ENCODE measurements at regions not wholly inside any gene's neighbourhood (a gene's known extent, or its start where the extent isn't known, plus 50 kb on each side); places are given as distances from the start of the nearest gene placed in this dataset.
"Not testable (repeated sequence)": the region's sequence is repeated elsewhere in the genome, so short reads cannot be mapped to it uniquely, and the experiment has no call there.

GRCh38 chr2:224217233-224217961, 178.3 kb upstream of the SERPINE2 start:
- H3K4me1 ChIP-seq: no peaks in the 10 kb centered on the region
- no peaks in the 10 kb centered on the region for H3K36me3 ChIP-seq (ENCODE audit: control insufficient read depth, insufficient read depth, low read length)
- no peaks in the 10 kb centered on the region for H3K9me3 ChIP-seq (ENCODE audit: control insufficient read depth, low read length)
- no peak overlapping the region for H3K4me3 ChIP-seq (ENCODE audit: low read depth, low read length)
- no peaks in the 10 kb centered on the region for H3K79me2 ChIP-seq
- TF ChIP-seq CTCF (IDR thresholded peaks at IDR 0.05): no peak
- no peak overlapping the region for H3K27ac ChIP-seq
- H3K27me3 ChIP-seq (ENCODE audit: control insufficient read depth, insufficient read depth, low read length): no peaks in the 10 kb centered on the region
- H3K4me2 ChIP-seq (ENCODE audit: low read length): no peak overlapping the region
- no peak overlapping the region for H2AFZ ChIP-seq
- H3K9ac ChIP-seq: no peak overlapping the region

DNA sequence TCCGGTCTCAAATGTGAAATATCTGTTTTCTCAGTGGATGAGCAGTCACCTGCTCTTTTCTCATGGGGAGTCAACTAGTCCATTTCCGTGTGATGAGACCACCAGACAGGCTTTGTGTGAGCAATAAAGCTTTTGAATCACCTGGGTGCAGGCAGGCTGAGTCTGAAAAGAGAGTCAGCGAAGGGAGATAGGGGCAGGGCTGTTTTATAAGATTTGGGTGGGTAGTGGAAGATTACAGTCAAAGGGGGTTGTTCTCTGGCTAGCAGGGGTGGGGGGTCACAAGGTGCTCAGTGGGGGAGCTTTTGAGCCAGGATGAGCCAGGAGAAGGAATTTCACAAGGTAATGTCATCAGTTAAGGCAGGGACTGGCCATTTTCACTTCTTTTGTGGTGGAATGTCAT, 176.5 kb upstream of the SERPINE2 start:
- H3K27ac ChIP-seq; H2AFZ ChIP-seq; H3K27me3 ChIP-seq (ENCODE audit: control insufficient read depth, insufficient read depth, low read length); H3K4me3 ChIP-seq (ENCODE audit: low read depth, low read length); H3K4me2 ChIP-seq (ENCODE audit: low read length); H3K9me3 ChIP-seq (ENCODE audit: control insufficient read depth, low read length); H3K79me2 ChIP-seq; H3K36me3 ChIP-seq (ENCODE audit: control insufficient read depth, insufficient read depth, low read length); H3K9ac ChIP-seq; H3K4me1 ChIP-seq: not testable (repeated sequence)

- Histone ChIP-seq H3K79me2 (no peaks in the 10 kb centered on the region), H2AFZ (no peak overlapping the region), H3K27me3 (ENCODE audit: control insufficient read depth, insufficient read depth, low read length) (no peaks in the 10 kb centered on the region)
These were observed 174.3 kb upstream of the SERPINE2 start for GRCh38 chr2:224213396-224213795.

DNA sequence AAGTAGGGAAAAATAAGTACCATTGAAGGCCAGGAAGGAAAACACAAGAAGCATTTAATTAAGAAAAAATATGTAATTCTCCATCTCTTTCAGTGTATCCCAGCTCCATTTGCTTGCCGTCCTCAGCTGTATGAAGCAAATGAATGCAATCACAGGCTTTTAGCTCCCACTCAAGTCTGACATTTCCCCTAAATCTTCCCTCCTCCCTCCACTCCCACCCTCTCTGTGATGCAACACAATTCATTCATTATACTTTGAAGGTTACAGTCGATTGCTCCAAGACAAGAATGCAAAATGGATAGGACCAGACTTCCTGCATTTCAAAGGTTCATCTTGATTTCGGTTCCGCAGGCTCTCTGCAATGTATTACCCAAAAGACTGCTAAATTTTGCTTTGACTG, 172.7 kb upstream of the SERPINE2 start:
- Histone ChIP-seq H2AFZ (no peak overlapping the region), H3K9me3 (ENCODE audit: control insufficient read depth, low read length) (no peaks in the 10 kb centered on the region), H3K36me3 (ENCODE audit: control insufficient read depth, insufficient read depth, low read length) (no peaks in the 10 kb centered on the region), H3K4me3 (ENCODE audit: low read depth, low read length) (no peak overlapping the region), H3K4me2 (ENCODE audit: low read length) (no peak overlapping the region), H3K4me1 (no peaks in the 10 kb centered on the region), H3K27me3 (ENCODE audit: control insufficient read depth, insufficient read depth, low read length) (no peaks in the 10 kb centered on the region), H3K27ac (no peak overlapping the region), H3K79me2 (no peaks in the 10 kb centered on the region), H3K9ac (no peak overlapping the region)
- no peak for TF ChIP-seq CTCF (IDR thresholded peaks at IDR 0.05)

More at GRCh38 chr2:224213396-224213795, 174.3 kb upstream of the SERPINE2 start:
- no peak overlapping the region for H3K27ac ChIP-seq
- no peak overlapping the region for H3K4me2 ChIP-seq (ENCODE audit: low read length)
- no peaks in the 10 kb centered on the region for H3K36me3 ChIP-seq (ENCODE audit: control insufficient read depth, insufficient read depth, low read length)
- no peak overlapping the region for H3K9ac ChIP-seq
- no peak overlapping the region for H3K4me3 ChIP-seq (ENCODE audit: low read depth, low read length)
- TF ChIP-seq CTCF (IDR thresholded peaks at IDR 0.05): no peak
- H3K9me3 ChIP-seq (ENCODE audit: control insufficient read depth, low read length): no peaks in the 10 kb centered on the region
- H3K4me1 ChIP-seq: no peaks in the 10 kb centered on the region

DNA sequence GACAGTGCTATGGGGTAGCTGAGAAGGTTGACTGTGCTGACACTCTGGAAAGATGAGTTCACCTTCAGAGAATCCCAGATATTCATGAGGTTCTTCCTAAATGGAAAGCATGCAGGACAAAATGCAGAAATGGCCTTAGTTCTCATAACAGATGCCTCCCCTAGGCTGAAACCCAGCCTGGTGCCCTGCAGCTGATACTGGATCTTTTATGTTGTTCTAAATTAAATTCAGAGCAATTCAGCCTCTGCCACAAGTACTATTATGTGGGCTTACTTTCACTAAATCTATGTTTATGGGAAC, 172.0 kb upstream of the SERPINE2 start:
- Histone ChIP-seq H3K4me1 (no peaks in the 10 kb centered on the region), H3K27ac (no peak overlapping the region), H3K4me2 (ENCODE audit: low read length) (no peak overlapping the region), H3K79me2 (no peaks in the 10 kb centered on the region), H3K27me3 (ENCODE audit: control insufficient read depth, insufficient read depth, low read length) (no peaks in the 10 kb centered on the region), H2AFZ (no peak overlapping the region), H3K9ac (no peak overlapping the region), H3K9me3 (ENCODE audit: control insufficient read depth, low read length) (no peaks in the 10 kb centered on the region), H3K4me3 (ENCODE audit: low read depth, low read length) (no peak overlapping the region), H3K36me3 (ENCODE audit: control insufficient read depth, insufficient read depth, low read length) (no peaks in the 10 kb centered on the region)
- no peak for TF ChIP-seq CTCF (IDR thresholded peaks at IDR 0.05)

All from parathyroid adenoma (tissue), 2 donors.